ENCODE measurements at regions not wholly inside any gene's neighbourhood (a gene's known extent, or its start where the extent isn't known, plus 50 kb on each side); places are given as distances from the start of the nearest gene placed in this dataset.
"Not testable (repeated sequence)": the region's sequence is repeated elsewhere in the genome, so short reads cannot be mapped to it uniquely, and the experiment has no call there.

DNA sequence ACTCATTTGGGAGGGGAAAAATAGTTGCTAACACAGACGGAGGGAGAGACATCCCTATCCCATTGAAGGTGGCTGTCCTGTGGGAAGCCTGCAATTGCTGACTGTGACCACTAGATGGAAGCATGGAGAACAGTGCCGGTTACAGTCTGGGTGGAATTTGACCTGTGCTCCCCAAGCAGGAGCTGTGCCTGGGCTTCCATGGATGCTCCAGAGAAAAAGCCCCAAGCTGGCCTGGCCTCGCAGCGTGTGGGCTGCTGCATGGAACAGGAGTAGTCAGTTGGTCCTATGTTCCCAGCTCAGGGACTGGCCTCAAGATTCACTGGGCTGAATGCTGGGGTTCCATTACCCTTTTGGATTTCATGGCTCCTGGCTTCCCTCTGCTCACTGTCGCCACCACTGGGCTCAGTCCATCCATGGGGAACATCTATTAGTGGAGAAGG, 116.3 kb upstream of the CHD6 start:
- peak; percentile 97 for ATAC-seq
- peak; percentile 61 for DNase-seq (ENCODE audit: low spot score)

DNA sequence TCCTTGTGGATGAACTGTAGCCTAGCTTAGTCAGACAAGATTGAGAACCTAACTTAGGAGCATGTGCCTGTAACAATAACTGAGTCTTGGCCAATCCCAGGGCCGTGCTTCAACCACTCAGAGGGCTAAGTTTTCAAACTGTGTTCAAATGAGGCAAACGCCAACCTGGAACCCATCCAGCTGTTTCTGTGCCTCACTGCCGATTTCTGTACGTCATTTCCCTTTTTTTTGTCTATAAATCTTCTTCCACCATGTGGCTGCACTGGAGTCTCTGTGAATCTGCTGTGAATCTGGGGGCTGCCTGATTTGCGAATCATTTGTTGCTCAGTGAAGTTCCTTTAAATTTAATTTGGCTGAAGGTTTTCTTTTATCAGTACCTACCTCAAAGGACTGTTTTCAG, 115.0 kb upstream of the CHD6 start:
- DNase-seq (ENCODE audit: low spot score) (no peak), ATAC-seq (no peak)

DNA sequence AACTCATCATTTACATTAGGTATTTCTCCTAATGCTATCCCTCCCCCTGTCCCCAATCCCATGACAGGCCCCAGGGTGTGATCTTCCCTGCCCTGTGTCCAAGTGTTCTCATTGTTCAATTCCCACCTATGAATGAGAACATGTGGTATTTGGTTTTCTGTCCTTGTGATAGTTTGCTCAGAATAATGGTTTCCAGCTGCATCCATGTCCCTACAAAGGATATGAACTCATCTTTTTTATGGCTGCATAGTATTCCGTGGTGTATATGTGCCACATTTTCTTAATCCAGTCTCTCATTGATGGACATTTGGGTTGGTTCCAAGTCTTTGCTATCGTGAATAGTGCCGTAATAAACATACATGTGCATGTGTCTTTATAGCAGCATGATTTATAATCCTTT, 113.0 kb upstream of the CHD6 start:
- not testable (repeated sequence) for DNase-seq (ENCODE audit: low spot score); ATAC-seq

DNA sequence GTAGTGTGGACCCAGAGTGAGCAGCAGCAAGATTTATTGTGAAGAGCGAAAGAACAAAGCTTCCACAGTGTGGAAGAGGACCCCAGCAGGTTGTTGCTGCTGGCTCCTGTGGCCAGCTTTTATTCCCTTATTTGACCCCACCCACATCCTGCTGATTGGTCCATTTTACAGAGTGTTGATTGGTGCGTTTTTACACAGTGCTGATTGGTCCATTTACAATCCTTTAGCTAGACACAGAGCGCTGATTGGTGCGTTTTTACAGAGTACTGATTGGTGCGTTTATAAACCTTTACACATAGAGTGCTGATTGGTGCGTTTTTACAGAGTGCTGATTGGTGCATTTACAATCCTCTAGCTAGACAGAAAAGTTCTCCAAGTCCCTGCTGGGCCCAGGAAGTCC, 109.5 kb upstream of the CHD6 start:
- ATAC-seq; DNase-seq (ENCODE audit: low spot score): not testable (repeated sequence)

DNA sequence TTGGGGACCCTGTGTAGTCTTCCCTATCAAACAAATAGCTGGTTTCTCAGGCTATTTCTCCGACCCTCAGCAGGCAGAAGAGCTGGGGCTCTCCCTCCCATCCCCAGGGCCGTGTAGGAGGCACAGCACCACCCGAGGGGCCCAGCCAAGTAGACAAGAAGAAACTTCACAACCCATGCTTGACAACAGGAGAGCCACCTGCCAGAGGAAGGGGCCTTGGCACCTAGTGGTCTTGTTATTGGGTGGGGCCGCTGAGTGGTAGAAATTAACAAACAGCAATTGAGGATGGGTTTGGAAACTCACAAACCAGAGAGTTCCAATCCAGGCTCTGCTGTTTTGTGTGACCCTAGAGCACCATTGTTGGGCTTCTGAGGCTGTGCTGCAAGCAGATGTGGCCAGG, 108.5 kb upstream of the CHD6 start:
- no peak for ATAC-seq

DNA sequence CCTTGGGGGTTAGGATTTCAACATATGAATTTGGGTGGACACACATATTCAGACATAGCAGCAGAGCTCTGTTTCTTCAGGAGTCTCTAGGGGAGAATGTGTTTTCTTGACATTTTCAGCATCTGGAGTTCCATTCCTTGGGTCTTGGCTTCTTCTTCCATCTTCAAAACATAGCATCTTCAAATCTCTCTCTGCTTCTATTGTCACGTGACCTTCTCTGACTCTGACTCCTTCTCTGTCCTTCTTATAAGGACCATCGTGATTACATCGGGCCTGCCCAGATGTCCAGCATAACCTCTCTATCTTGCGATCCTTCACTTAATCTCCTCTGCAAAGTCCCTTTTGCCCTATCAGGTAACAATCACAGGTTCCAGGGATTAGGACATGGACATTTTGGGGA, 101.0 kb upstream of the CHD6 start:
- DNase-seq (ENCODE audit: low spot score) (no peak), ATAC-seq (no peak)

More for the DNA sequence above, 108.5 kb upstream of the CHD6 start:
- no peak for DNase-seq (ENCODE audit: low spot score)

DNA sequence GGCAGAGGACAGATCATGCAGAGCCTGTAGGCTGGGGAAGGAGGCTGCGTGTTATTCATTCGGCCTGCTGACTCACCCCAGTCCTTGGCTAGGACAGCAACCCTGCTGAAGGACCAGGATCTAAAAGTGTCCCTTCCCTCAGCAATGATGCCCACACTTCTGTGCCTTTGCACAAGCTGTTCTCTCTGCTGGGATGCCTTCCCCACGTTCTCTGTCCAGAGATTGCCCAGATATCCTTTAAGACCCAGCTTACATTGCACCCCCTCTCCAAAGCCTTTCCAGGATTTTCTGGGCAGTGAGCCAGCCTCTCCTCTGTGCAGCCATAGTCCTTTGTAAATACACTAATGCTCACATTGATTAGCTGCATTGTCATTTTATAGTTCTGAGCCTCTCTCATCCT, 99.3 kb upstream of the CHD6 start:
- ATAC-seq (no peak), DNase-seq (ENCODE audit: low spot score) (no peak)

DNA sequence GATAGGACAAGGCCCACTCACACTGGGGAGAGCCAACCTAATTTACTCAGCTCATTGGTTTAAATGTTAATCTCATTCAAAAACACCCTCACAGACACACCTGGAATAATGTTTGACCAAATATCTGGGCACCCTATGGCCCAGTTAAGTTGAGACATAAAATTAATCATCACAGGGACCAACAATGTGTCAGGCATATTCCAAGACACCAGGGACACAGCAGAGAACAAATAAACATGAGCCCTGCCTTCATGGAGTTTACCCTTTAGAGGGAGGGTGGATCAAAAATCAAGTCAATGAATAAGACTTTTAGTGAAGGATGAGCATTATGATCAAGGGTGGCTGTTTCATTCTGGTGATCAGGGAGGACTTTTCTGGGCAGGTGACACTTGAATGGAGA, 98.7 kb upstream of the CHD6 start:
- ATAC-seq, result no peak
- DNase-seq (ENCODE audit: low spot score), result no peak

DNA sequence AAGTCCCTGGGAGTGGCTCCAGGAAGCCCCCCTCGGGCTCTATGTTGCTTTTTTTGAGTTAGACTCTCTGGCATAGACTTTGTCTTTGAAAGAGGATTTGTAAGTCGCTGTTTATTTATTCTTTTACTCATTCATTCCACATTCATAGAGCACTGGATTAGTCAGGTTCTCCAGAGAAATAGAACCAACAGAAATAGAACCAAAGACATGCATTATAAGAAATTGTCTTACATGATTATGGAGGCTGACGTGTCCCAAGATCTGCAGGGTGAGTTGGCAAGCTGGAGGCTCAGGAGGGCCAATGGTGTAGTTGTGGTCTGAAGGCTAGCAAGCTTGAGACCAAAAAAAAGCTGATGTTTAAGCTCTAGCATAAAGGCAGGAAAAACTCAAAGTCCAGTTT, 98.3 kb upstream of the CHD6 start:
- no peak for ATAC-seq
- no peak for DNase-seq (ENCODE audit: low spot score)

DNA sequence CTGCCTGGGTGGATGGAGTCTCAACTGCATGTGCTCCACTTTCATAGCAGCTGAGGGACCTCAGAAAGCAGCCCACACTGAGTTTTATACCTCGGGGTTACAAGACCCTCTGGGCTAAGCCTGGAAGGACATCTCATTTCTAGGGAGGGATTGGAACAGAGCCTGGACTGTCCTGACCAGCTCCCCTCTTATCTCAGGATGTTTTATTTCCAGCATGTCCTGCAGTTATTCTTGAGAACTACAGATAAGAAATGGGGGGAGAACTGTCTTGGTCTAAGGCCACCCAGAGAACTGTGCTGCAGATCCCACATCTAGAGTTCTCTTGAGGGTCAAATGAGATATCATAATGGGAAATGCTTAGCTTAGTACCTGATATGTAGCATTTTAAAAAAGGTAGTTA, 97.3 kb upstream of the CHD6 start:
- no peak for DNase-seq (ENCODE audit: low spot score)
- ATAC-seq, result no peak

DNA sequence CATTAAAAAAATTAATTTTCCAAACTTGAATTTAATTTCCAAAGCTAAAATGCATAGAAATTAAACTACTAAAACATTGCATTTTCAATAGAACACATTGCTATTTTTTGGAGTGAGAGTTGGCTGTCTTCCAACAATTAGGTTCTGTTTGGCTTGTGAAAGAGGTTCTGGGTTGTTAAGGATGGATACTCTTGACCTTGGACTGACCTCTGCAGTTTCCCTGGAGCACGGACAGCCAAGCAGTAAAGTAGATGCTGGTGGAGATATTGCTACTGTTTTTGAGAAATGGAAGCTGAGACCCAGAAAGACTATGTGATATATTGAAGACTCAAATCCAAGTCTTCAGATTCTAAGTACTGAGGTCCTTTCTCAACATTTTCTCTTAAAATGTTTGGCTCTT, 95.9 kb upstream of the CHD6 start:
- no peak for DNase-seq (ENCODE audit: low spot score)
- ATAC-seq, result no peak

DNA sequence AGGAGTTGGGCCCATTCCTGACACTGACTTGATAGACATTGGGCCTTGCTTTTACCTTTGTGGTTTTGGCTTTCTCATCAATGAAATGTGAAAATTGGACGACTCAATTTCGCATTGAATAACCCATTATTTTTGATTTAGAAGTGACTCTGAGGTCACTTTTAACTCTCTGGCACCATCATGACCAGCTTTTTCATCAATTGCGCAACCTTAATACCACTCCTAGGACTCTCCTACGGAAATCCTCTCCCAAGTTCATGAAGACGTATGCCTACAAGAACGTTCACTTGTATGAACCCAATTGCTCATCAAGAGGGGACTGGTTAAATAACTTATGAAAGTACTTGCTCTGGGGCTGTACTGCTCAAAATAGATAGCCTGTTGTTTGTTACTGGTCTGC, 86.7 kb upstream of the CHD6 start:
- ATAC-seq (no peak), DNase-seq (ENCODE audit: low spot score) (no peak)

DNA sequence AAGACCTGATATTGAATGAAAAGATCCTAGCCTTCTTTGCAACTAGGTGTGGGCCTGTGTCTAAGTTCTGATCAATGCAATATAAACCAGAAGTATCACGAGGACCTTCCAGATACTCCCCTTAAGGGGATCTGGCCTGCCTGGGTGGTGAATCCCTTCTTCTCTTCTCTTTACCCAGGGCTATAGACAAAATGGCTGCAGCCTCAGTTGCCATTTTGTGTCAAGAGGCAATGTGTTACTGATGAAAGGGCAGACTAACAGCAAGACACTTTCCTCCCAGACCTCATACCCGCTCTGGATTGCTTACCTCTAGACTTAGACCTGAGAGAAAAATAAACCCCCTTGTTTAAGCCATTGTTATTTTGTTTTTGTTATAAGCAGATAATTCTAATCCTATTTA, 84.5 kb upstream of the CHD6 start:
- ATAC-seq, result no peak
- DNase-seq (ENCODE audit: low spot score), result no peak

DNA sequence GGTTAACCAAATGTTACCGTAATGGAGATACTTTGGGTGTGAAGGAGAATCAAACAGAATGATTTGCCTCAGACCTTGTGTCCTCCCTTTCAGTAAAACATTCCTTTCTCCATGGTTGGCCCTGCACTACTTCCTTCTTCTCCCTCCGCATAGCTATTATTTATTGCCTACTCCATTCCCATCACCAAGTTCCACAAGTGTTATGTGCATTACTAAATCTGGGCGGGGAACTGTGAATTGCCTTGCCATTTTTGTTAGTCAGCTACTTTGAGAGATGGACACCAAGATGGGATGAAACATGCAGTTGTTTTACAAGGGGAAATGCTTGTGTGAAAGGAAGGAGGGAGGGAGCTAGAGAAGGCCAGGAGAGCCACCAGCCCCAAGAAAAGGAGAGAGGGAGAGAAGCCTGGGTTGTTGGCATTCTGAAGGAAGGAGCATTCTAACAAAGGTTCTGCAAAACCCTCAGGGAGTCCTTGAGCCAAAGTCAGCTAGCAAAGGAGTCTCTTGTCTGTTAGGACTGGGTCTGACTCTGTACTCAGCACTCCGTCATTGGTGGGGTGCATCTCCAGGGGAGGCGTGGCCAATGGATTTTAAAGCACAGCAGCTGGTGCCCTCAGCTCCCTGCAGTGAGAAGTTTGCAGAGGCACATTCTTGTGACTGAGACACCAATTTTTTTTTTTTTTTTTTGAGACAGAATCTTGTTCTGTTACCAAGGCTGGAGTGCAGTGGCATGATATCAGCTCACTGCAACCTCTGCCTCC, 83.6 kb upstream of the CHD6 start:
- DNase-seq (ENCODE audit: low spot score), result no peak
- no peak for ATAC-seq

DNA sequence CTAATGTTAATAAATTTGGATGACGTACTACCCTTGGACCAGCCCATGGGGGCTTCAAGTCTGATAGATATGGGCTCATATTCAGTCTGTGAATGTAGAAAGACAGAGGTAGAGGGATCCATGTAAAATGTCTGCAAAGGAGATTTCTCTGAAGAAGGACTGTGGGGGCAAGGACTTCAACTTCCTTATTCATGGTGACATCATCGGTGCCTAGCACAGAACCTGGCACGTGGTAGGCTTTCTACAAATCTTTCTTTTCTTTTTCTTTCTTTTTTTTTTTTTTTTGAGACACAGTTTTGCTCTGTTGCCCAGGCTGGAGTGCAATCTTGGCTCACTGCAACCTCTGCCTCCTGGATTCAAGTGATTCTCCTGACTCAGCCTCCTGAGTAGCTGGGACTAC, 81.5 kb upstream of the CHD6 start:
- ATAC-seq; DNase-seq (ENCODE audit: low spot score): not testable (repeated sequence)

DNA sequence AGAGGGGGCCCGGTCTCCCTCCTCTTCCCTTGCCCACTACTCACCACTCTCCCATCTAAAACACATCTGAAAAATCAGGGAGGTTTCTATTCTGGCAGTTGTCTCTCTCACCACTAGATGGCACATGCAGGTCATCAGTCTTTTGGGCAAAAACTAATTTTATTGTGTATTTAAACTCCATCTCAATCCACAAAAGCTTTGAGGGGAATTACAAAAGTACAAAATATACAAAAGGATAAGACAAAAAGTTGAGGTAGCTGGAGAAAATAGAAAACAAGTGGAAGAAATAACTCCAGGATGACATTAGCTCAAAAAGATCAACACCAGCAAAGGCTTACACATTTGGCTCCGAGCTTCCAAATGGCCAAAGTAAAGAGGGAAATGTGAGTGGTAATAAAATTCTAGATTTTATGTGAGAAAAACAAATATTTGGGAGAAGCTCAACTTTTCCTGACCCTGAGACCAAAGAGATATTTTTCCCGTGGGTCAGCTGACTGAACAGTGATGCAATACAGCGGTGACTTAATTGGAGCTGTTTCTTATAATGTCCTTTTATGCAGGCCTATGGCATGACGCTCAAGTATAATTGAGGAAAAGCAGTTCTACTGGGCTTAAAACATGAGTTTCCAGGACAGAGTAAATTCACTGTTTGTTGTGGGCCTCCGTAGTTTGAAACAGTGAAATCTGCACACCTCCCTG, 79.8 kb upstream of the CHD6 start:
- ATAC-seq, result peak; percentile 34
- DNase-seq (ENCODE audit: low spot score), result no peak

DNA sequence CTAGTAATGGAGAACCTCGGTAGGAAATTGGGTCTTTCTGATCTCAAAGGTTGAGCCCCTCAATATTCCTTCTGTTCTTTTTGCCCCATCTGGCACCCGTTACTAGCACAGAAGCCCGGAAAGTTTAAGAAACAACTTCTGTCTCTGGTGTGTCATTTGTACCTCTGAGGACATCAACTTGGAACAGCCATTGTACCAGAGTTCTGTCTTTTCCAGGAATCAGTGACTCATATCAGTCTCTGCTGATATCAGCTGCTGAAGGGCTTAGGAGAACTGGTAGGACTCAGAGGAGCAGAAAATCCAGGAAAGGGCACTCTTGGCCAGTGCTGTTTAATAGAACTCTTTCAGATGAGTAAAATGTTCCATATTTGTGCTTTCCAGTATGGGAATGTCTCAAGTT, 78.3 kb upstream of the CHD6 start:
- no peak for DNase-seq (ENCODE audit: low spot score)
- no peak for ATAC-seq

DNA sequence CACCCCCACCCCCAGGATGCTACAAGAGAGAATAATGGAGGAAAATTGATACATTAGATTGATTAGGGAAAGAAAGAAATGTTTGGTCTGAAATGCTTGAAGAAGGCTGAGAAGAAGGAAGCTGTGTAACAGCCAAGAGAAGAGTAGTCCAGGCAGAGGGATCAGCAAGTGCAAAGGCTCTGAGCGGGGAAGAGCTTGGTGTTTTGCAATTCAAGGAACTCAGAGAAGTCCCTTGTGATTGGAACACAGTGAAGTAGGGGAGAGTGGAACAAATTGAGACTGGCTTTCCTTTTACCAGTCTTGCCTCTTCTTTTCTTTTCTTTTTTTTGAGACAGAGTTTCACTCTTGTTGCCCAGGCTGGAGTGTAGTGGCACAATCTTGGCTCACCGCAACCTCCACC, 76.6 kb upstream of the CHD6 start:
- ATAC-seq (no peak), DNase-seq (ENCODE audit: low spot score) (no peak)

DNA sequence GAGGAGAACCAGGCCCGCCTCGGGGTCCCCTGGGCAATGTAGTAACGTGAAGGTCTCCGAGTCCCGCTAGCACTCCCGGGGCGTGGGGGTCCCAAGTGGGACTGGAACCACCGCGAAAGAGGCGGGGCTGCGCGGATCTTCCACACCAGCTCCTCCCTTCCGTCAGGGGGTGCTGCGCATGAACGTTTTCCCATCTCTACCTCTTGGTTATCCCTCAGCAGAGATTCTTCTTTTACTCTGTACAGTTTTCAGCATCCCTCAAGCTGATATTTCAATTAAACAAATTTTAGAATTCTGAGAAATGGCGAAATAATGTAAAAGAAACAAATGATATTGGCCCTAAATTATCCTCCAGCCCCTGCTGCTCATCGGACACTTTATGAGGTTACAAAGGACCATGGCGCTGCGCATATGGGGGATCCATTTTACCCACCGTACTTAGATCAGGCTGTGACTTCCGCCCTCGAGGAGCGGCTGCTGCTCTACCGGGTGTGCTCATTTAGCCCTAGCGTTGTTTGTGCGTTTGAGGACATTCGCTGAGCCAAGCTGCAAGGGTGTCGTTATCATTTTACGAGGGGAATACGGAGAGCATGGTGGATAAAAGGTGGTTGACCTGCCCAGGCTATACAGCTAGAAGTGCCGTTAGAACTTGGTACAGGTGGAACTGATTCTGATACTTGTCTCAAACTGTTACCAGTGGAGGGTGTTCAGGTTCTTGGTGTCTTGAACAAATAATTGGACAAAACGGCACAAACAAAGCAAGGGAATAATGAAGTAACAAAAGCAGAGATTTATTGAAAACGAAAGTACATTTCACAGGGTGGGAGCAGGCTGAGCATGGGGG, 75.2 kb upstream of the CHD6 start:
- ATAC-seq (peak; percentile 91), DNase-seq (ENCODE audit: low spot score) (peak; percentile 82)

DNA sequence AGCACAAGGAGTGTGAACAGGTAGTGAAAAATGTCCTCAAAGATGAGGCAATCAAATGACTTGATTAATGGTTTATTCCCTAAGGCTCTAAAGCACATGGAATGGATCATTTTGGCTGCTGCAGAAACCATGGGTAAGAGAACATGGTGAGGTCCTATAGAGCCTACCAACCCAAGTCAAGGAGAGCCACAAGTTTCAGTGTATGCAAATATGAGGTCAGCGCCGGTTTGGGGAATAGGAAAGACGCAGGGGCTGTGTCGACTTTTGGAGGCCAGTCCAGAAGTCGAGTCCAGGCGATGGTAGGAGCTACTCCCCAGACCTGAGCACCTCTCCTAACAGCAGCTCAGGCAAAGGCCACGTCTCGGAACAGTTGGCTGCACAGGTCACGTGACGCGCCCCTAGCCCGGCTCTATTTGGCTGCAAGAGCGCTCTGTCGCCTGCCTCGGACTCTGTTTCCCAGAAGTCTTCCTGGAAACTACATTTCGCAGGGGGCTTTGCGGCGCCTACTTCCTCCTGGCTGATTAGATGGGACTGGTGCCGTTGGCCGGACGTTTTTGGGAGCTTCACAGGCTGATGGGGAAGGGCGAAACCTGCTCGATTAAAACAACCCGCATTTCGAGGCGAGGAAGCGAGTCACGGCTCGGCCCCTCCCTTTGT, 74.4 kb upstream of the CHD6 start:
- DNase-seq (ENCODE audit: low spot score) (peak; percentile 84), ATAC-seq (peak; percentile 75)

DNA sequence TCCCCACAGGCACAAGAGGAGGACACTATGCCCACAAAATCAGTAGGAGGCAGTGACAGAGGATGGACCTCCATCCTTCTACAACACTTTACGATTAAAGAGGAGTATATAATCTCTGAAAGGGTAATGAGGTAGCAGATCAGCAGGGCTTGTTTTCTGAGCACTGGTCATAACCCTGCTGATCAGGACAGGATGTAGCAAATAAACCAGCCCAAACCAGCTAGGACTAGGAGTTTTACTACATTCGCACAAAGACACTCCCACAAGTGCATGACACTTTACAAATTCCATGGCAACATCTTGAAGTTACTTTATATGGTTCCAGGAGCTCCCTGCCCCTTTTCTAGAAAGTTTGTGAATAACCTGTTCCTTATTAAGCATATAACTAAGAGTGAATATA, 73.3 kb upstream of the CHD6 start:
- ATAC-seq, result no peak
- DNase-seq (ENCODE audit: low spot score), result no peak
